Stomach (tissue), 8 donors: ENCODE measurements at regions not wholly inside any gene's neighbourhood (a gene's known extent, or its start where the extent isn't known, plus 50 kb on each side); places are given as distances from the start of the nearest gene placed in this dataset.

ENCODE experiments used
- DNase-seq, 2 donors: peaks; one replicate each; pipeline versions ENCODE4 v3.0.0 to v3.0.0-alpha.2; 2013 to 2019
- H3K27ac ChIP-seq, 5 donors: fragments of 200-600 bp in 4 of 5; sonication (generic) in 4 of 5; one replicate each; pipeline ENCODE4 v1.5.1; 2013 to 2019; ENCODE audit warnings: mild to moderate bottlenecking in 1 of 5, moderate library complexity in 1 of 5
- H3K27me3 ChIP-seq, 3 donors: fragments of 200-600 bp; sonication (generic); one replicate each; pipeline ENCODE4 v1.5.1; 2017 to 2019; ENCODE audit warnings: mixed run types in 1 of 3
- H3K36me3 ChIP-seq, 4 donors: fragments of 200-600 bp; sonication (generic); 1 replicate in 3 of 4; 2 replicates in 1 of 4; pipeline ENCODE4 v1.5.1; 2016 to 2019
- H3K4me1 ChIP-seq, 4 donors: fragments of 200-600 bp; sonication (generic); one replicate each; pipeline ENCODE4 v1.5.1; 2016 to 2019
- H3K4me3 ChIP-seq, 4 donors: fragments of 200-600 bp; sonication (generic) in 3 of 4; one replicate each; pipeline ENCODE4 v1.5.1; 2016 to 2019; ENCODE audit warnings: mild to moderate bottlenecking in 1 of 4
- H3K9me3 ChIP-seq, 4 donors: fragments of 200-600 bp; sonication (generic); one replicate each; pipeline ENCODE4 v1.5.1; 2016 to 2019
- EP300 ChIP-seq: sonication (generic); formaldehyde crosslinking; IDR thresholded peaks from one replicate; pipeline ENCODE4 v1.6.1; 2017; ENCODE audit warnings: antibody characterized with exemption
- POLR2A ChIP-seq, 4 donors: fragments of 450-650 bp; IDR thresholded peaks; one replicate each; pipeline ENCODE4 v1.6.1; 2016; ENCODE audit warnings: antibody characterized with exemption in 4 of 4, control low read depth in 2 of 4, mild to moderate bottlenecking in 1 of 4, moderate library complexity in 1 of 4
- POLR2AphosphoS5 ChIP-seq, 3 donors: sonication (generic); formaldehyde crosslinking; IDR thresholded peaks; one replicate each; pipeline ENCODE4 v1.6.1; 2016; ENCODE audit warnings: antibody characterized with exemption in 3 of 3
- WGBS, 5 donors: extraction: QIAGEN DNeasy Blood & Tissue Kit in 3 of 5; methylation state at CpG; one replicate each; pipeline versions ENCODE4 v1.1.5 to v1.1.7; 2013 to 2018; 5-methylcytosine and 5-hydroxymethylcytosine counted together
- intact Hi-C: fragments of 100-400 bp; cut with DNase I; formaldehyde crosslinking; loops from one replicate; pipeline ENCODE4 v1.15.1; 2023; ENCODE audit warnings: low total_unique reads
- TF ChIP-seq, protein P1 (sequence below), 7 experiments: fragments of 450-650 bp in 4 of 7; fragments of 200-600 bp in 3 of 7; sonication (generic) in 3 of 7; IDR thresholded peaks; one replicate each; pipeline ENCODE4 v1.5.1; 2016 to 2019; ENCODE audit warnings: antibody characterized with exemption in 7 of 7, control low read depth in 2 of 7, mild to moderate bottlenecking in 1 of 7
- donor health status: healthy with polysubstance abuse.
- donor health status: Bipolar disorder and iron deficiency.
- donor health status: healthy.

DNA sequence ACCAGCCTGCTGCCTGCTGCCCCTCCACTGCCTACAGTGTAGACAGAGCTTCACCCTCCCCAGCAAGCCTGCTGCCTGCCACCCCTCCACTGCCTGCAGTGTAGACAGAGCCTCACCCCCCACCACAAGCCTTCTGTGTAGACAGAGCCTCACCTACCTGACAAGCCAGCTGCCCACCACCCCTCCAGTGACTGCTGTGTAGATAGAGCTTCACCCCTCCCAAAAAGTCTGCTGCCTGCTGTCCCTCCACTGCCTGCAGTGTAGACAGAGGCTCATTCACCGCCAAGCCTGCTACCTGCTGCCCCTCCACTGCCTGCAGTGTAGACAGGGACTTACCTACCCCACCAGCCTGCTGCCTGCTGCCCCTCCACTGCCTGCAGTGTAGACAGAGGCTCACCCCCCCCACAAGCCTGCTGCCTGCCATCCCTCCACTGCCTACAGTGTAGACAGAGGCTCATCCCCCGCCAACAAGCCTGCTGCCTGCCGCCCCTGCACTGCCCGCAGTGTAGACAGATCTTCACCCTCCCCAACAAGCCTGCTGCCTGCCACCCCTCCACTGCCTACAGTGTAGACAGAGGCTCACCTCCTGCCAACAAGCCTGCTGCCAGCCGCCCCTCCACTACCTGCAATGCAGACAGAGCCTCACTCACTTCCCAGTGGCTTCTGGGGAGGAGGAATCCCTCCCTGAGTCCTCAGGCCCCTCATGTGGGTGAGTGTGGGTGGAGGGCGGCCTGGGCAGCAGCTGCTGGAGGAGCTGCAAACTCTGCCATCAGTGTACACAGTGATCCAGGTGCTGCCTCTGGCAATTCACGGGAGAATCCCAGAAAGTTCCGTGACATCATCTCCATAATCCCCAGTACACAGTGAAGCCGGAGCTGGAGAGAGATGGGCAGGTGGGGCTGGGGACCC lies 140.9 kb downstream of the DLL1 start:
- peaks cover 18 to 40% (median 32%) of the 10 kb centered on the region in 4 donors for H3K4me1 ChIP-seq
- no peak for DNase-seq
- H3K9me3 ChIP-seq = no peaks in the 10 kb centered on the region
- intact Hi-C loops = no loop called here
- peaks cover 0 to 18% (median 0%) of the 10 kb centered on the region in 3 donors for H3K27me3 ChIP-seq
- no peak overlapping the region for H3K4me3 ChIP-seq
- H3K27ac ChIP-seq = no peak overlapping the region
- TF ChIP-seq, protein P1, sequence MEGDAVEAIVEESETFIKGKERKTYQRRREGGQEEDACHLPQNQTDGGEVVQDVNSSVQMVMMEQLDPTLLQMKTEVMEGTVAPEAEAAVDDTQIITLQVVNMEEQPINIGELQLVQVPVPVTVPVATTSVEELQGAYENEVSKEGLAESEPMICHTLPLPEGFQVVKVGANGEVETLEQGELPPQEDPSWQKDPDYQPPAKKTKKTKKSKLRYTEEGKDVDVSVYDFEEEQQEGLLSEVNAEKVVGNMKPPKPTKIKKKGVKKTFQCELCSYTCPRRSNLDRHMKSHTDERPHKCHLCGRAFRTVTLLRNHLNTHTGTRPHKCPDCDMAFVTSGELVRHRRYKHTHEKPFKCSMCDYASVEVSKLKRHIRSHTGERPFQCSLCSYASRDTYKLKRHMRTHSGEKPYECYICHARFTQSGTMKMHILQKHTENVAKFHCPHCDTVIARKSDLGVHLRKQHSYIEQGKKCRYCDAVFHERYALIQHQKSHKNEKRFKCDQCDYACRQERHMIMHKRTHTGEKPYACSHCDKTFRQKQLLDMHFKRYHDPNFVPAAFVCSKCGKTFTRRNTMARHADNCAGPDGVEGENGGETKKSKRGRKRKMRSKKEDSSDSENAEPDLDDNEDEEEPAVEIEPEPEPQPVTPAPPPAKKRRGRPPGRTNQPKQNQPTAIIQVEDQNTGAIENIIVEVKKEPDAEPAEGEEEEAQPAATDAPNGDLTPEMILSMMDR (IDR thresholded peaks at IDR 0.05) = no peak
- TF ChIP-seq EP300 (no peak), POLR2AphosphoS5 (IDR thresholded peaks at IDR 0.05) (no peak), POLR2A (IDR thresholded peaks at IDR 0.05) (no peak)
- 82 to 94% (median 91%) methylated on average over 6 to 9 of the region's 9 CpGs for WGBS, 5 donors
- no peaks in the 10 kb centered on the region for H3K36me3 ChIP-seq

DNA sequence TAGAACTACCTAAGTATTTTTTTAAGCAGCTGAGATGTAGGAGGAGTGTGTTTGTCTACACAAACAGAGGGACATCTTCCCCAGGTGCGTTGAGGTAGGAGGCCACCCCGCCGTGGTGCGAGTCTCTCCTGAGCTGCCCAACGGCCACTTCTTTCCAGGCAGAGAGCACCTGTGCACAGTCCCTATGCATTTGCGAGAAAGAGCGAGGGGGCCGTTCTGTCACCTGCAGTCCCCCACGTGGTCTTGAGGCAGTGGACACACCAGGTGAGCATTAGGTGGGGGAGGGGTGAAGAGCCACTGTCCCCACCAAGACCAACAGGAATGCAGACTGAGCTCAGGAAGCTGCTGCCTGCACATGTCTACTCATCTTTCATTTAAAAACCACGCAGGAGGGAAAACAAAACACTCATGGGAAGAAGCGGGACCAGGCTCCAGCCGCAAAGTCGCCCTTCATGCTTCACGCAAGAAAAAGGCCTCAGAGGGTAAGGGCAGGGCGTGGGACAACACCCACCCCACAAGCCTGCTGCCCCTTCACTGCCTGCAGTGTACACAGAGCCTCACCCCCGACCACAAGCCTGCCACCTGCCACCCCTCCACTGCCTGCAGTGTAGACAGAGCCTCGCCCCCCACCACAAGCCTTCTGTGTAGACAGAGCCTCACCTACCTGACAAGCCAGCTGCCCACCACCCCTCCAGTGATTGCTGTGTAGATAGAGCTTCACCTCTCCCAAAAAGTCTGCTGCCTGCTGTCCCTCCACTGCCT lies 142.0 kb downstream of the DLL1 start:
- Histone ChIP-seq H3K27me3 (peaks cover 0 to 18% (median 0%) of the 10 kb centered on the region in 3 donors), H3K36me3 (no peaks in the 10 kb centered on the region), H3K9me3 (peaks cover 0 to 5% (median 0%) of the 10 kb centered on the region in 4 donors), H3K4me1 (peaks cover 18 to 40% (median 32%) of the 10 kb centered on the region in 4 donors), H3K4me3 (no peak overlapping the region), H3K27ac (no peak overlapping the region)
- TF ChIP-seq, protein P1 (IDR thresholded peaks at IDR 0.05) = no peak
- TF ChIP-seq POLR2AphosphoS5 (IDR thresholded peaks at IDR 0.05) = no peak
- TF ChIP-seq POLR2A (IDR thresholded peaks at IDR 0.05) = no peak
- TF ChIP-seq EP300 = no peak
- 60 to 77% (median 65%) methylated on average over 17 of the region's 17 CpGs for WGBS, 5 donors
- intact Hi-C loops = no loop called here
- DNase-seq = no peak

DNA sequence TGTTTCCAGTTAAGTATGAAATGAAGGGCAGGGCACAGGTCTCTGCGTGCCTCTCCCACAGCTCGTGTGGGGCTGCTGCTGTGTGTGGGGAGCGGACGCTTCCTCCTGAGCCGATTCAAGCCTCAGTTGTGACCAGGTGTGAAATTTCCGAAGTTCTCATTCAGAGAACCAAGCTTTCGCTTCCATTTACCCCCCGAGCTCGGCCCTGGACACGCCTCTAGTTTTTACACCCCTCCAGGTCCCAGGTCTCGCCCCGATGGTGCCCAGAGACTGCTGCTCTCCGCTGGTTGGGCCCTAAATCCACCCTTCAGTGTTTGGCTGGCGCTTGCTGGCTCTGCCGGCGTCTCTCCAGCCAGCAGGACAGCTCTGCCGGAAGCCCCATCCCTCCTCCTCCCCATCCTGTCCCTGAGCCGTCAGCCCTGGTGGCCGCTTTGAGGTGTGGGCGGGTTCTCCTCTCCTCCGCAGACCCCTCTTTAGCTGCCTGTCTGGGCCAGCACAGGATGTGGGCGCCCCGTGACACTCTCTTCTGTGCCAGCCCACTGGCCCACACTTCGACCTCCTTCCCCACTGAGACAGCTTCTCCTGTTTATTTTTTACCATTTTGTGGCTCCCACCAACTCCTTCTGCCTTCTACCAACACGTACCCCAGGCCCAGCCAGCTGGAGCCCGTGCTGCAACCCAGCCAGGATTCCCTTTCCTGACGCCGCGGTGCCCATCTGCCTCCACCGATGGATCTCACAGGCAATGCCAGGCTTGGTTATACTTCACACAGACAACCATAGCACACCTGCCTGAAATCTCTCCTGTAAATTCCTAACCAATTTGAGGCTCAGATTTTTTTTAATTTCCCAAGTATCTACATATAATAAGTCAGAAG lies 142.8 kb downstream of the DLL1 start:
- TF ChIP-seq, protein P1 (IDR thresholded peaks at IDR 0.05) = no peak
- TF ChIP-seq POLR2A (IDR thresholded peaks at IDR 0.05) (no peak), EP300 (no peak), POLR2AphosphoS5 (IDR thresholded peaks at IDR 0.05) (no peak)
- no peaks in the 10 kb centered on the region for H3K36me3 ChIP-seq
- peak overlapping the region in 1 of 4 donors; percentile 21 for H3K4me3 ChIP-seq
- 59 to 72% (median 67%) methylated on average over 30 of the region's 30 CpGs for WGBS, 5 donors
- intact Hi-C loops = no loop called here
- peak overlapping the region in 2 of 5 donors; percentile 11 to 14 for H3K27ac ChIP-seq
- H3K27me3 ChIP-seq = peaks cover 0 to 11% (median 0%) of the 10 kb centered on the region in 3 donors
- DNase-seq = peak in 1 of 2 donors; percentile 62
- H3K9me3 ChIP-seq = peaks cover 0 to 9% (median 0%) of the 10 kb centered on the region in 4 donors
- H3K4me1 ChIP-seq = peaks cover 15 to 35% (median 24%) of the 10 kb centered on the region in 4 donors
